ENCODE measurements at regions not wholly inside any gene's neighbourhood (a gene's known extent, or its start where the extent isn't known, plus 50 kb on each side); places are given as distances from the start of the nearest gene placed in this dataset.

DNA sequence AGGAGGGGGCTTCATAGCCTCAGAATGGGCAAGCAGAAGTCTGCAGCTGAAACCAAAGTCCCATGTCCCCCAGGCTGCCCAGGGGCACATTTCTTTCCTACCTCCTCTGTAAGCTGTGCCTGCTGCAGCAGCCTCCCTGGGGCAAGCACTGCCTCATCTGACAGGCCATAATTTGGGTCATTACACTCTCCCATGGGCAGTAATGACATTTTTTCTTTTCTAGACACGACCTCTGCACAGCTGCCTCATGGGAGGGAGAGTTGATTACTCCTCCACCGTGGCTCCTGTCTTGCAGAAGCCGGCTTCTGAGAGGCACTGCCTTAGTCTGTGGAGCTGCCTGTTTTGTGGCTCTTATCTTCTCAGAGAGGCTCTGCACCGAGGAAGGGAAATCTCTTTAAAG lies 268.9 kb downstream of the TDRD15 start:
- DNase-seq, result no peak
- H3K36me3 ChIP-seq (ENCODE audit: control insufficient read depth in 1 of 2, insufficient read depth in 2 of 2, low read length in 1 of 2), result no peaks in the 10 kb centered on the region
- H3K9me3 ChIP-seq (ENCODE audit: control insufficient read depth, low read length), result no peaks in the 10 kb centered on the region
- WGBS, 2 donors, result 47 to 53% methylated on average over 4 of the region's 4 CpGs
- no peaks in the 10 kb centered on the region for H3K27me3 ChIP-seq (ENCODE audit: control insufficient read depth in 1 of 2, insufficient read depth in 2 of 2, low read length in 1 of 2)
- peaks cover 0 to 2% of the 10 kb centered on the region in 2 donors for H3K4me1 ChIP-seq (ENCODE audit: control insufficient read depth in 1 of 2, insufficient read depth in 2 of 2, low read length in 2 of 2)
- intact Hi-C loops (cut with DNase I), result no loop called here
- H3K4me3 ChIP-seq (ENCODE audit: low read length in 2 of 2), result no peak overlapping the region
- no peak for ATAC-seq (ENCODE audit: low FRiP score)
- H3K27ac ChIP-seq (ENCODE audit: low read depth in 1 of 2, low read length in 2 of 2), result no peak overlapping the region

DNA sequence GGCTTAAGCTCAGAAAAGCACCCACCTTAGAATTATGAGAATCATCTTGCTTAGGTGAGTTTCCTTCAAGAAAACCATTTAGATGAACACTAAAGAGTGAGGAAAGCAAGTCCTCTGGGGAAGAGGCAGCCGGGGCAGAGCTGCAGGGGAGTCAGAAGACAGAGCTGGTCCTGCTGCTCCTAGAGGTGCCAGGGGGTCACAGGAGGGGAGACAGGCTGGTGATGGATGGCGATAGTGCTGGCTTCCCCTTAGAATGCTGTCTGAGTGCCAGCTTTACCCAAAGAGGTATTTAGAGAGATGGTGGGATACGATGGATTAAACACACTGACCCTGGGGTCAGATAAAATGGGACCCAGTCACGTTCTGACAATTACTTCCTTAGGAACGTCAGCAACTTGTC lies 269.4 kb downstream of the TDRD15 start:
- WGBS, 2 donors, result 79% methylated on average over 5 of the region's 5 CpGs

DNA sequence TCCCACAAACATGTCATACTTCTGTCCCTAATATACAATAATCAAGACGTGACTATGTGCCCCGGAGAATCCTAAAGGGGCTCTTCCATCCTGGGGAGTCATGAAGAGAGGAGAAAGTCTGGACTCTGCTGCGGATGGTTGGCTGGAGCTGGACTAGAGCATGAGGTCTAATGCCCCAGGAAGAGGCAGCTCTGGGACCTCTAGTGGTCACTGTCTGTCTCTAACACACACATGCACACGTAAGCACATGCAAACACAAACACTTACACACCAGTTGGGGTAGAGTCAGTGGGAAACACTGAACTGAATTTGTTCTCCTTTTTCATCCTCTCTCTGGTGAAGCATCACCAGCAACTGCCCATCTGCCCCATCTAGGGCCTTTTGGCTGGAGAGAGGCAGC lies 271.6 kb downstream of the TDRD15 start:
- ATAC-seq (ENCODE audit: low FRiP score), result peak; percentile 53

More for the DNA sequence above, 269.4 kb downstream of the TDRD15 start:
- ATAC-seq (ENCODE audit: low FRiP score), result no peak
- H3K4me1 ChIP-seq (ENCODE audit: control insufficient read depth in 1 of 2, insufficient read depth in 2 of 2, low read length in 2 of 2), result peaks cover 0 to 2% of the 10 kb centered on the region in 2 donors
- no peak overlapping the region for H3K27ac ChIP-seq (ENCODE audit: low read depth in 1 of 2, low read length in 2 of 2)
- no peaks in the 10 kb centered on the region for H3K27me3 ChIP-seq (ENCODE audit: control insufficient read depth in 1 of 2, insufficient read depth in 2 of 2, low read length in 1 of 2)
- H3K9me3 ChIP-seq (ENCODE audit: control insufficient read depth, low read length), result no peaks in the 10 kb centered on the region
- DNase-seq, result no peak
- intact Hi-C loops (cut with DNase I), result no loop called here
- peaks cover 0 to under 1% of the 10 kb centered on the region in 2 donors for H3K36me3 ChIP-seq (ENCODE audit: control insufficient read depth in 1 of 2, insufficient read depth in 2 of 2, low read length in 1 of 2)
- no peak overlapping the region for H3K4me3 ChIP-seq (ENCODE audit: low read length in 2 of 2)

DNA sequence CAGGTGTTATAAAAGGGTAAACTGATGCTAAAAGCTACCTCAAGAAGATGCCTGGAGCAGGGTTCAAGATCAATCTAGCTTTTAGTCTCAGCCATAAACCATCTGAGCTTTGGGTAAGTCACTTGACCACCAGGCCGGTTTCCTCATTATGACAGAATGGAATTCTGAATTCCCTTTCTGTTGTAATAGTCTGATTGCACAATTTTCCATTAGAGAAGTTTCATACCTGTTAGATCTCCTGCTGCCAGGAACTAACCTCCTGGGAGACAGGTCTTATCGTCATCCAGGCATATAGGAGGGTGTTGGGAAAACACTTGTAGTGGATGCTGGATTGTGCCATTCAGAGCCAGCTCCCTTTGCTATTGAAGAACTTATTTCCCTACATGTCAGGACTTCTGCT lies 272.5 kb downstream of the TDRD15 start:
- Histone ChIP-seq H3K4me1 (ENCODE audit: control insufficient read depth in 1 of 2, insufficient read depth in 2 of 2, low read length in 2 of 2) (peaks cover 0 to 2% of the 10 kb centered on the region in 2 donors), H3K27me3 (ENCODE audit: control insufficient read depth in 1 of 2, insufficient read depth in 2 of 2, low read length in 1 of 2) (no peaks in the 10 kb centered on the region), H3K9me3 (ENCODE audit: control insufficient read depth, low read length) (no peaks in the 10 kb centered on the region), H3K36me3 (ENCODE audit: control insufficient read depth in 1 of 2, insufficient read depth in 2 of 2, low read length in 1 of 2) (peaks cover 0 to 3% of the 10 kb centered on the region in 2 donors), H3K4me3 (ENCODE audit: low read length in 2 of 2) (no peak overlapping the region), H3K27ac (ENCODE audit: low read depth in 1 of 2, low read length in 2 of 2) (no peak overlapping the region)
- WGBS, 2 donors, result 94 to 95% methylated on average over 2 of the region's 2 CpGs
- no peak for DNase-seq
- intact Hi-C loops (cut with DNase I), result no loop called here
- no peak for ATAC-seq (ENCODE audit: low FRiP score)

More for the DNA sequence above, 271.6 kb downstream of the TDRD15 start:
- H3K27me3 ChIP-seq (ENCODE audit: control insufficient read depth in 1 of 2, insufficient read depth in 2 of 2, low read length in 1 of 2), result no peaks in the 10 kb centered on the region
- H3K4me1 ChIP-seq (ENCODE audit: control insufficient read depth in 1 of 2, insufficient read depth in 2 of 2, low read length in 2 of 2), result peaks cover 0 to 2% of the 10 kb centered on the region in 2 donors
- no peaks in the 10 kb centered on the region for H3K9me3 ChIP-seq (ENCODE audit: control insufficient read depth, low read length)
- H3K4me3 ChIP-seq (ENCODE audit: low read length in 2 of 2), result no peak overlapping the region
- intact Hi-C loops (cut with DNase I), result no loop called here
- H3K36me3 ChIP-seq (ENCODE audit: control insufficient read depth in 1 of 2, insufficient read depth in 2 of 2, low read length in 1 of 2), result peaks cover 0 to 3% of the 10 kb centered on the region in 2 donors
- DNase-seq, result no peak
- 82 to 86% methylated on average over 4 of the region's 4 CpGs for WGBS, 2 donors
- H3K27ac ChIP-seq (ENCODE audit: low read depth in 1 of 2, low read length in 2 of 2), result no peak overlapping the region

DNA sequence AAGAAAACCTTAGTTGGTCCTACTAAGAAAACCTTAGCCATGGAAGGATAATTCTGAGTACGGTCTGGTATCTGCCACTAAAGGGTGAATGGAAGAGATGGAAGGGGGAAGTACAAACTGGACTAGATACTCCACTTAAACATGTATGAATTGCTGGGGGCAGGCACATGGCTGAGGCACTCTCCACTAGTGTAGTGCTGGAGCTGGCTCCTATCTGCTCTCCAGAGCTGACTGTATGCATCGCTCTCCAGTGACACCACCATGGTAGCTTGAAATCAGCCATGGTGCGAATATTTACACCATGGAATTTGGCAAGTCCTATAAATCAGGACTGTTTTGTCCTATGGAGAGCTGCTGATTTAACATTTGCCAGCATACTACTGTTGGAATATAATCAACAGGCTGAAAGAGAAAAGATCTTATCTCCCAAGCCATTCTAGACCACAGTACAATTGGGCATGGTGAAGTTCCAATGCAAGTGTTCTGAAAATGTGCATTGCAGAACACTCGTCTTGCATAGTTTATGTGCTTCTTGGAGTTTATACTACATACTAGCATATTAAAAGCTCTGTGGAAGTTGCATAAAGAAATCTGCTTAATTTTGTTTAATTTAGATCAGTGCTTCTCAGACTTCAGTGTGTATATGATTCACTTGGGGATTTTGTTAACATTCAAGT lies 277.4 kb downstream of the TDRD15 start:
- ATAC-seq (ENCODE audit: low FRiP score) (no peak), DNase-seq (no peak)
- WGBS, 2 donors, result 96 to 100% methylated on average over 4 of the region's 4 CpGs
- H3K4me3 ChIP-seq (ENCODE audit: low read length in 2 of 2), result no peak overlapping the region
- intact Hi-C loops (cut with DNase I), result no loop called here
- H3K27me3 ChIP-seq (ENCODE audit: control insufficient read depth in 1 of 2, insufficient read depth in 2 of 2, low read length in 1 of 2), result no peaks in the 10 kb centered on the region
- no peak overlapping the region for H3K27ac ChIP-seq (ENCODE audit: low read depth in 1 of 2, low read length in 2 of 2)
- no peaks in the 10 kb centered on the region for H3K4me1 ChIP-seq (ENCODE audit: control insufficient read depth in 1 of 2, insufficient read depth in 2 of 2, low read length in 2 of 2)
- peaks cover 0 to 3% of the 10 kb centered on the region in 2 donors for H3K36me3 ChIP-seq (ENCODE audit: control insufficient read depth in 1 of 2, insufficient read depth in 2 of 2, low read length in 1 of 2)
- no peaks in the 10 kb centered on the region for H3K9me3 ChIP-seq (ENCODE audit: control insufficient read depth, low read length)

DNA sequence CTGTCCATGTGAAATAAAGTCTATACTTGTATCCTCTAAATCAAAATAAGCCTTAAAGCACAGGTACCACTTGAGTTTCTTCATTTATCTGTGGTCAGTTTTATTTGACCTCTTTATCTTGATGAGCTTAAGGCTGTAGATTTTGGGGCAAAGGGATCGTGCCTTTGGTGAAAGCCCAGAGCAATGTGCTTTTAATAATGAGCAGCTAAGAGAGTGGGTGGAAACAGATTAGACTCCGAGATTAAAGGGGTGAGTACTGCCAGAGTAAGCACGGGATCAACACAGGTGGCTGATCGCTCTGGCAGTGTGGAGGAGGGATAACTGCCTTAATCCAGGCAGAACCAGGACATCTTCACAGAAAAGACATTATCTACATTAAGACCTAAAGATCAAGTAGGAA lies 280.4 kb downstream of the TDRD15 start:
- WGBS, 2 donors, result 72 to 76% methylated on average over 4 of the region's 4 CpGs
- Histone ChIP-seq H3K27ac (ENCODE audit: low read depth in 1 of 2, low read length in 2 of 2) (no peak overlapping the region), H3K4me1 (ENCODE audit: control insufficient read depth in 1 of 2, insufficient read depth in 2 of 2, low read length in 2 of 2) (no peaks in the 10 kb centered on the region), H3K36me3 (ENCODE audit: control insufficient read depth in 1 of 2, insufficient read depth in 2 of 2, low read length in 1 of 2) (no peaks in the 10 kb centered on the region), H3K27me3 (ENCODE audit: control insufficient read depth in 1 of 2, insufficient read depth in 2 of 2, low read length in 1 of 2) (no peaks in the 10 kb centered on the region), H3K9me3 (ENCODE audit: control insufficient read depth, low read length) (no peaks in the 10 kb centered on the region), H3K4me3 (ENCODE audit: low read length in 2 of 2) (no peak overlapping the region)
- DNase-seq (no peak), ATAC-seq (ENCODE audit: low FRiP score) (no peak)
- intact Hi-C loops (cut with DNase I), result no loop called here

DNA sequence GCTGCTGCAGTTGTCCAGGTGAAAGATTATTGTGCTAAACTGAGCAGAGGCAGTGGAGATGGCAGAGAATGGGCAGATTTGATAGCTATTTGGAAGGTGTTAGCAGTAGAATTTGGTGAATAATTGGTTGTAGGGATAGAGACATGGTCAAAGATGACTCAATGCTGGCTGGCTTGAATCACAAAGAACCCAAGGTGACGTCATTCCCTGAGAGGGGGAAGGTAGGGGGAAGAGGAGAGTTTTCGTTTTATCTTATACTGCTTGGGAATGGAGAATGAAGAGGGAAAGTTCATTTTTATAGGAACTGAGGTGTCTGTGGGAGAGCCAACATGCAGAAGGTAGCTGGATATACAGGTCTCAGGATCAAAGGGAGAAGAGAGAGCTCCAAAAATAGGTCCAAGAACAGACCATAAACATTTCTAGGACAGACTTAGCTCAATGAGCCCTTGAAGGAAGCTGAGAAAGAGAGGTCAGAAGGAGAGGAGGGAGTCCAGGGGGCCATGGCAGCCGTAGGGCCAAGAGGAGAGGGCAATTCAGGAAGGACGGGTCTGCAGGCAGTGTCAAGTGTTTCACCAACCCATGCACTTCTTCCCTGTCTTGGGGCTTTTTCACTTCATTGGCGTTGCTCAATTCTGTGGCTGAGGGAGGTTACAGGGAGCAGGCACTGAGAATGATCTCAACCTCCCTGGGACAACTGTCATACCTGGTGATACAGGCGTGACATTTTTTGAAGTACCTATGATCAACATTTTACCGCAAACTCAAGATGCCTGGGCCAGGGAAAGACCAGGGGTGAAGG lies 281.3 kb downstream of the TDRD15 start:
- H3K27me3 ChIP-seq (ENCODE audit: control insufficient read depth in 1 of 2, insufficient read depth in 2 of 2, low read length in 1 of 2), result no peaks in the 10 kb centered on the region
- DNase-seq (no peak), ATAC-seq (ENCODE audit: low FRiP score) (no peak)
- intact Hi-C loops (cut with DNase I), result no loop called here
- no peak overlapping the region for H3K27ac ChIP-seq (ENCODE audit: low read depth in 1 of 2, low read length in 2 of 2)
- H3K36me3 ChIP-seq (ENCODE audit: control insufficient read depth in 1 of 2, insufficient read depth in 2 of 2, low read length in 1 of 2), result no peaks in the 10 kb centered on the region
- H3K4me3 ChIP-seq (ENCODE audit: low read length in 2 of 2), result no peak overlapping the region
- H3K9me3 ChIP-seq (ENCODE audit: control insufficient read depth, low read length), result no peaks in the 10 kb centered on the region
- H3K4me1 ChIP-seq (ENCODE audit: control insufficient read depth in 1 of 2, insufficient read depth in 2 of 2, low read length in 2 of 2), result no peaks in the 10 kb centered on the region
- 80 to 89% methylated on average over 7 of the region's 7 CpGs for WGBS, 2 donors

DNA sequence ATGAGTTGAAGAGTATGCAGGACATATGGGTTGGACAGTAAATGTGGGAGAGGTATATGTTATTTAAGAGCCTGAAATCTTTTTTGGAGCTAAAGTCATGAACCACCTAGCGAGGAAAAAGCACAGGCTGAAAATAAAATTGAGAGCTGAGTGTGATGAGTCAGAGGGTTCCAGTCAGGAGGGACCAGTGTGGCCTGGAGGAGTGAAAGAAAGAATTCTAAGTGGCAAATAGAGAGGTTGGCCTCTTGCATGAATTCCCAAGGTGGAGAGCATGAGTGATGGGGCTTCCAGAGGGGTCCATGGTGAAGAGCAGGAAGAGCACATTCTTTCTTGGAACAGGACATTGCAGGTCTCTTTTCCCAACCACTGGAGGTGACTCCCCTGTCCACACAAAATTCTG lies 282.6 kb downstream of the TDRD15 start:
- WGBS, 2 donors, result 90 to 91% methylated on average over 1 of the region's 1 CpG
- Histone ChIP-seq H3K4me1 (ENCODE audit: control insufficient read depth in 1 of 2, insufficient read depth in 2 of 2, low read length in 2 of 2) (no peaks in the 10 kb centered on the region), H3K4me3 (ENCODE audit: low read length in 2 of 2) (no peak overlapping the region), H3K27me3 (ENCODE audit: control insufficient read depth in 1 of 2, insufficient read depth in 2 of 2, low read length in 1 of 2) (no peaks in the 10 kb centered on the region), H3K27ac (ENCODE audit: low read depth in 1 of 2, low read length in 2 of 2) (no peak overlapping the region), H3K36me3 (ENCODE audit: control insufficient read depth in 1 of 2, insufficient read depth in 2 of 2, low read length in 1 of 2) (no peaks in the 10 kb centered on the region), H3K9me3 (ENCODE audit: control insufficient read depth, low read length) (no peaks in the 10 kb centered on the region)
- intact Hi-C loops (cut with DNase I), result no loop called here
- DNase-seq (no peak), ATAC-seq (ENCODE audit: low FRiP score) (no peak)

DNA sequence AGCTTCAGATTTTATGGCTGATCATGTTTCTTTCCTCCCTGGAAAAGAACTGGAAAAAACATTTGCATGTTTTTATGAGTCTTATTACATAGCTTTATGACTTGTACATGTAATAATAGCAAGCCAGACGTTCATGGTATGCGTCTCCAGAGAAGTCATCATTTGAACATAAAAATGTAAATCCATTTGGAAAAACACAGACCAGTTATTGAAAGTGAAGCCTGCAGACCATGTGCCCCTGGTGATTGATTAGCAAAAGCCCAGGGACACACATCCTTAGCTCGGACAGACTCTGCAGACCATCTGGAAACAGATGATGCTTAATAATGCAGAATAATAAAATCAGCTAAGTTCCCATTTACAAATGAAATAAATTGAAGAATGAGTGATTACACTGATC lies 283.1 kb downstream of the TDRD15 start:
- 57 to 73% methylated on average over 3 of the region's 3 CpGs for WGBS, 2 donors
- intact Hi-C loops (cut with DNase I), result no loop called here
- H3K4me1 ChIP-seq (ENCODE audit: control insufficient read depth in 1 of 2, insufficient read depth in 2 of 2, low read length in 2 of 2), result no peaks in the 10 kb centered on the region
- no peaks in the 10 kb centered on the region for H3K36me3 ChIP-seq (ENCODE audit: control insufficient read depth in 1 of 2, insufficient read depth in 2 of 2, low read length in 1 of 2)
- DNase-seq (no peak), ATAC-seq (ENCODE audit: low FRiP score) (no peak)
- no peaks in the 10 kb centered on the region for H3K9me3 ChIP-seq (ENCODE audit: control insufficient read depth, low read length)
- no peak overlapping the region for H3K4me3 ChIP-seq (ENCODE audit: low read length in 2 of 2)
- H3K27me3 ChIP-seq (ENCODE audit: control insufficient read depth in 1 of 2, insufficient read depth in 2 of 2, low read length in 1 of 2), result no peaks in the 10 kb centered on the region
- no peak overlapping the region for H3K27ac ChIP-seq (ENCODE audit: low read depth in 1 of 2, low read length in 2 of 2)

All from aorta (tissue), 5 donors.